ENCODE measurements at regions not wholly inside any gene's neighbourhood (a gene's known extent, or its start where the extent isn't known, plus 50 kb on each side); places are given as distances from the start of the nearest gene placed in this dataset.

DNA sequence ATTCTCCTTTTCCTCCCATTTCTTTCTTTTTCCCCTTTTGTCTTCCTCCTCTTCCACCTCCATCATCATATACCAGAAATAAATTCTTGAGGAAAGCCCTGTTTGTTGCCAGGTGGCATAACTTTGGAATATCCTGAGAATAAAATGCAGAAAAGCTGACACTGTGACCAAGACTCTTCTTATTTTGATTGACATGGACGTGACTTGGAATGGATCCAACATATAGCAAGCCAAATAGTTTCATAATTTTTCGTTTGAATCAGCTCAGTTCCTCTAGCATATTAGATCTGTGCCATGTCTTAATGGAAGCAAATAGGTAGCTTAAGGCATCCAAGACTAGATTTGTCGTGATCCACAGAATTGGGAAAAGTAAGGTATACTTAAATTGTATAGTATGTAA is 354.7 kb upstream of the FIGN start:
- DNase-seq (ENCODE audit: low spot score), result no peak

DNA sequence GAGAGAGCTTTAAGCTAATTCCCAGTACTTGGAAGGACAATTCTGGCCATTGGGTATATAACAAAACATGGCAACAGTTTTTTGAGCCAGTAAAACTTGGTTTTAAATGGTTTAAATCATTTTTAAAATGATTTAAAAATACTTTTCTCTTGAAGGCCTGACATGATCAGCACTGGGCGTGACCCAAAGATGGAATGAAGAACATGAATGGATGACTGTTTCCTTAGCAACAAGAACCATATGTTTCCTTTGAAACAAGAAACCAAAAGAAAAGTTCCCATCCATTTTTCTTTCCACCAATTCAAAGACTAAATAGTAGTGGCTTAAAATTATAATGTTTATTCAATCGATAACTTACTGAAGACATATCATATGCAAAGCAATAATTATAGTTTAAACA is 348.3 kb upstream of the FIGN start:
- DNase-seq (ENCODE audit: low spot score), result no peak

DNA sequence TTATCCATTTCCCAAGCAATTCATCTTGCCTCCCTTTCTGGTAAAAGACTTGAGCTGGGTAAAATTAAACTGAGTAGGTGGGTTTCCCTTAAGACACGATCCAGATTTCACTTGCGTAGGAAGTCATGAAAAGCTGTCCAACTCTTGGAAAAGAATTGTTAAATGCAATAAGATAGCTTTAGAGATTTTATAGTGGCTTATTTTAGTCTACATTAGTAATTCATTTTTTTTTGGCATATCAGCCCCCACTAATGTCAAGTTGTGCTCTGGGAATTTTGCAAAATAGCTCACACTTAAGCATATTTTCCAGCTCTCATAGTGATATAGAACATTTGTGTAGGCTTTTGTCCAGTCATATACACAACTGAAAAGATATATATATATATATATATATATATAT is 344.7 kb upstream of the FIGN start:
- no peak for DNase-seq (ENCODE audit: low spot score)

DNA sequence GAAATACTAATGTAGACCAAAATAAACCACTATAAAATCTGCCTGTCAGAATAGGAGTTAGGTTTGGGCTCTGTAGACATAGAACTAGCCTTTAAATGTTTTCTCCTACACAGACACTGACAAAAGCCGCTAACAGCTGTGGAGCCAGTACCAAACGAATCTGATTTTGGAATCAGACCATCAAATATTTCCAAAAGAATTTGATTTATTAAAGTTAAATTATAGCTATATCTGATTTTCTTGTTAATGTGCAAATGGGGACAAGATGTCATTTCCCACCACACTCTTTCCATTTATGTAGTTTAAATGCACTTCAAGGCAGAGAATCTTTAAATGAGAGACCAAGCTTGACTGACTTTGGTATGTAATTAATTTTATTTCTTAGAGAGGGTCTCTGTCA is 343.4 kb upstream of the FIGN start:
- no peak for DNase-seq (ENCODE audit: low spot score)

DNA sequence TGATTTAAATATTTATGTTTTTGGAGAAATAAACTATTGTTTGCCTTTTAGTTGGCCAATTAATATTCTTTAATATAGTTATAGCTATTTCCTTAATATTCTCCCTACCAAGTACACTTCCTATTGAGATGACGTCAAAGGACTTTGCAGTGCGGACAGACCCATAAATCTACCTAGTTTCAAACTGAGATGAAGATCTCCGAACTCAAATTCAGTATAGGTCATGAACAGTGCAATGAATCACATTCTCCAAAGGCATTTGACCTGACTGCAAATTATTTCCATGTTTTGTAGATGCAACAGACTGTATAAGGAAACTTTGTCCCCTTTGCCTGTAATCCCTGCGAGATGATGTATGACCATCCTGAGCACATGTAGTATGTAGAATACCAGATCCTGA is 342.6 kb upstream of the FIGN start:
- DNase-seq (ENCODE audit: low spot score), result no peak

DNA sequence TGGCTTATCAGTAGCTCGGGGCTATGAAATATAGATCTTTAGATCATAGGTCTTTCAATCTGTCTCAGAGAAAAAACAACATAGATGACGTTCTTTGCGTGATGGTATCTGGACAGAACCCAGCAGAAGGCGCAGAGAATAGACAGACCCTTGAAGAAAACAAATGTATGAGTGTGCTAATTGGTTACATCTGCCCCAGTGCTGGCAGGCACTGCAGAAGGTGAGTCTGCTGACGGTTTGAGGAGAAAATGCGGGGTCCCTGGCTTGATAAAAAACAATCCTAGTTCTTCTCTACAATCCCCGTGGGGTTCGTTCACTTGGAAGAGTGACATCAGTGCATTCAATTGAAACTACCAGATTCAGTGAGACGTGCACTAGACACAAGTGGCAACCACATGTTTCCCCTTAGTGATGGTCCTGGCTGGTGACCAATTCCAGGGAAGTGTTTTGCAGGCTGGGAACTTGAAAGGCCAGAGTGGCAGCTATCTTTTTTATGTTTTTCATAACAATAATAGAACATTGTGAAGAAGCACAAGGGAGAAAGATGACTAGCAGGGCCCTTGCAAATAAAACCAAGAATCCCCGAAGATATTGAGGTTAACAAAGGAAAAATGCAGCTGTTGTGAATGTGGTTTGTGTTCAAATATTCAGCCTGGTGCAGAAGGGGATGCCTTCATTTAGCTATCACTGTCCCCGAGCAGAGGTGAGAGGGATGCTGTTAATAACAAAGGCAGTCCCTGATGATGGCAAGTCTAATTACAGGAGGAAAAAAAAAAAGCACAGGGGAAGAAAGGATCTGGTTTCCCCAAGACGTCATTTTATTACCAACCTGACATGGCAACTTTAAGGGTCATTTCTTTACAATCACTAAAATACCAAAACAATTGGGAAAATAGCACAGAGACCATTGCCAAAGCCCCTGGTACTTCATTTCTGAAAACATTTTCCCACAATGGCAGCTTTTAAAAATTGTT is 337.6 kb upstream of the FIGN start:
- DNase-seq (ENCODE audit: low spot score), result no peak

DNA sequence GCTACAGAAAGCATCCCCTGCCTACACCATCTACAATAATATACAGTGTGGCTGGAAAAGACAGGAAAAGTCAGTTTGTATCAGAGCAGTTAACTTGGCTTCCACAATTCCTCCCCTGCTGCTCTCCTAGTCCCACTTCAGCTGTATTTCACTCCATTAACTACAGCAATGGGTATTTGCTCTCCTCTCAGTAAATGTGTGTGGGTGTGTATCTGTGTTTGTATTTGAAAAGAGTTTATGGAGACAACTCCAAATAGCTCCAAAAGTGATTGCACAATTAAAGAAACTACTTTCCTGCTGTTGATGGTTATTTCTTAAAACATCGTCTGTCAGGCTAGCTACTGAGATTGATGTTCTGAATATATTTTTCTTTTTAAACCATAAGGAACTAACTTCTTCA is 333.7 kb upstream of the FIGN start:
- no peak for DNase-seq (ENCODE audit: low spot score)

DNA sequence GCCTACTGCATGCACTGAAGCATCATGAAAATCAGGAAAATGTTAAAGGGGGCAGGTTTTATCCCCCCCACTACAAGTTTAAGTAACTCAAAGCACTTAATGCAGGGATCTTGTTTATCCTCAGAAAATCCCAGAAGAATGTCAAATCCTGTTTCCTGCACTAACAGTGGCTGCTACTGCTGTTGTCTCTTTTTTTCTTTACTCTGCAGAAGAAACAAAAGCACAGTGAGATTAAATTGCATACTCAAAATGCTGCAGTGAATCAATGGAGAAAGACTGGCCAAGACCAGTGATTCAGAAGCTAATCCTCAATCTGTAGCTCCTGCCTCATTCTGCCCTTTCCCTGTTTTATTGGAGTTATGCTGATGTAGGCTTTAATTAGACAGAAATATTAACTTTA is 332.3 kb upstream of the FIGN start:
- no peak for DNase-seq (ENCODE audit: low spot score)

DNA sequence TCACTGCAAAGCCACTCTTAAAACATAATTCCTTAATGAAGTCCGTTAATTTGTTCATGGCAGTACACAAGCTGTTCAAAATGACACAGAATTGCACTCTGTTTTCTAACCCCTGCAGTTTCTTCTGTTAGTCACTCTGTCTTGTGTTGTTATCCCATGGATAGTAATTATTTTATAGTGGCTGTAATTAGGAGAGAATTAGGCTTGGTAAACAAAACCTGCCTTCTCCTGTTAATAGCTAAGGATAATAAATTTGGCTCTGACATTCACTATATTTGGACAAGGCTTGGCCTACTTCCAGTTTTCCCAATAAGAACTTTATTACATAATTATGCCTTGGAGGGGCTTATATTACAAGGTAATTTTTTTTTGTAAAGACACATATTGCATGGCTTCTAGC is 330.3 kb upstream of the FIGN start:
- no peak for DNase-seq (ENCODE audit: low spot score)

DNA sequence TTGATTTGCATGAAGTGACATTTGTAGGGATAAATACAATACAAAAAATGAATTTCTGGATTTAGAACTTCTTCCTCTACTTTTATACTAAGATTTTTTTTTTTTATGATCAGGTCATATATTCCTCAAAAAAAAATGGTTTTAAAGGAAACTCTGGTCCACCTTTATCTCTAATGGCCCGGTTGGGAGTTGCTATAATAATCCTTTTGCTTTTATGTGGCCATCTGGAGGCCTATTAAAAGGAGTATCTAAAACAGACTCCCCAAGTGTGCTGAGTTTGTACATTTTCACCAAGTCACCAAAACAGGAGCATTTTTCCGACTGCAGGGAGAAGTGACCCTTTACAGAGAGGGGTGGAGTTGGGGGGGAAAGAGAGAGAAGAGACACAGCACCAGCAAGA is 329.2 kb upstream of the FIGN start:
- DNase-seq (ENCODE audit: low spot score), result no peak

DNA sequence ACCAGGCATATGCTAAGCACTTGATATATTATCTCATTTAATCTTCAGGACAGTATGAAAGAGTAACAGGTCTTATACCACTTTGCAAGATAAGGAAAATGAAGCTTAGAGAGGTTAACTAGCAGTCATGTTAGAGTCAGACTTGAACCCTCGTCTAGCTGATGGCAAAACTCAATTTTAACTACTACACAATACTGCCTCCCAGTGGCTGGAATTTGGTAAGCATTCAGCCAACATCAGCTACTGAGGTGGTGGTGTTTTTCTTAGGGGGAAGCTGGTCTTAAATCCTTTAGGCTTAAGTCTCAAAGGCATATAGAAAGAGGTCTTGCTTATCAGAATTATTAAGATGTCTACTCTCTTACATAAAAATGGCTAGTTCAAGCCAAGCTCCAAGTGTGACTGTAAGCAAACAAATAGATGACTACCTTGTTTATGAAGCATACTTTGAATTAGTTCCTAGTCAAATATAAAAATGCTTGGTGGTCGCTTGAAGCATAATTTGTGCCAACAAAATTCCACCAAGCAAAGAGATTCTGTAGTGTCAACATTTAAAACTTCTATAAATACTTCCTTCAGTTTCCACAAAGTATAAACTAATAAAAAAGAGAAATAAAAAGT is 325.4 kb upstream of the FIGN start:
- peak; percentile 53 for DNase-seq (ENCODE audit: low spot score)

DNA sequence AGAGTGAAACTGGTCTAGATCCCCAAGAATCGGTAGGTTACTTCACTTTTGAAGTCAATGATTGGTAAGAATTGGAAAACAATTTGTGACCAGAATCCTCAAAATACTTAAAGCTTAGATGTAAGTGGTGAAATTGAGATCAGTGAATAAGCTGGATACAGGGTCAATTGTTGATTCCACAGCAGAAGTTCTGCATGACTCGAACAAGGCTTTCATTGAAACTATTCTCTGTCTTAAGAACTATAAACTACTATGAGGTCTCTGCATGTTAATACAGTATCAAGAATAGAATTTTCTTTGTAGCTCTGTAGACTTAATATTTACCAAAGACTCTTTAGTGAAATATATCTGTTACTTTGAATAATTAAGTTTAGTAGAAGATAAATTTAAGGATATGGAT is 324.2 kb upstream of the FIGN start:
- peak; percentile 16 for DNase-seq (ENCODE audit: low spot score)

DNA sequence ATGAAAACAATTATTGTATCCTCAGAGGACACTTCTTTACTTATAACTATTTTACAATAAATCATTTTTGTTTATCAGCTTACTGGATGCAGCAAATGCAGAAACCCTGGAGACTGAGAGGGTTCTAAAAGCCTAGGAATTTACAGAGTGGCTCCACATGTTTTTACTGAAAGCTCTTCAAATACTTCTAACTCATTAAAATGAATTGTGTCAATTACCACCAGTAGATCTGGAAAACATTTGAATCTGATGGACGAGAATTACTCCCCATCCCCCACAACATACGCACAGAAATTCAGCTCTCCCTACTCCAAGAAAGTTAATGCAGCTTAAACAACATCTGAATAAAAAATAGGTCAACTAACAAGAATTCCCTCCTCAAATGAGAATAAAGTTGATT is 319.8 kb upstream of the FIGN start:
- no peak for DNase-seq (ENCODE audit: low spot score)

DNA sequence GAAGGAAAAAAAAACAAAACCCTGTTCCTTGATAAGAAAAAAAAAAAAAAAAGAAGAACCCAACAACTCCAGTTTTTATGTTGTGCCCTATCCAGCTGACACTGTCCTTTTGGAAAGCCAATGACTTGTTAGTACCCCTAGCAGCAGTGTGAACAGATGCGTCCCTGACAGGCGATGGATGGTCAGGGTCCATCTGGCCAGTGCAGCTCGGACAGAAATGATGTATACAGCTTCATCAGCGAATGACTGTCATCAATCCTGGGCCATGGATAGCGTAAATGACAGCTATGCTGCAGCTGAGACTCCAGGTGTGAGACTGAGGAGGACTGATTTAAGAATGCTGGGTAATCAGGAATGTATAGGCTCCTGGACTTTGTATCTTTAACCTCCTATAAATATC is 318.8 kb upstream of the FIGN start:
- no peak for DNase-seq (ENCODE audit: low spot score)

DNA sequence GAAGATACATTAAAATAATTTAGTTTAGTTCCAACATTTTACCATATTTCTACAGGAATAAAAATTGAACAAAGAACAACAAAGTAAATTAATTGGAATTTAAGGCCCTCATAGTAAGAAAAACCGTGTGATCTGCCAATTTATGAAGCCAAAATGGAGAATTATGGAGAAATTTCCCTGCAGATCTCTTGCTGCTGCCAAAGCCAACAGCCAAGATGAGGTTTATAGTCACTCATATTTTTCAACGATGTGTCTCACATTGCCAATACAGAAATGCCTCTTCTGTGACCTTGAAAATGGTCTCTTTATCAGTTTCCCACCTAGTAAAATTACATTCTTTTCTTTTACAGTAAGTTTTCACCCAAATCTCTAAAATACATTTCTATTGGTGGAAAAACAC is 317.2 kb upstream of the FIGN start:
- no peak for DNase-seq (ENCODE audit: low spot score)

DNA sequence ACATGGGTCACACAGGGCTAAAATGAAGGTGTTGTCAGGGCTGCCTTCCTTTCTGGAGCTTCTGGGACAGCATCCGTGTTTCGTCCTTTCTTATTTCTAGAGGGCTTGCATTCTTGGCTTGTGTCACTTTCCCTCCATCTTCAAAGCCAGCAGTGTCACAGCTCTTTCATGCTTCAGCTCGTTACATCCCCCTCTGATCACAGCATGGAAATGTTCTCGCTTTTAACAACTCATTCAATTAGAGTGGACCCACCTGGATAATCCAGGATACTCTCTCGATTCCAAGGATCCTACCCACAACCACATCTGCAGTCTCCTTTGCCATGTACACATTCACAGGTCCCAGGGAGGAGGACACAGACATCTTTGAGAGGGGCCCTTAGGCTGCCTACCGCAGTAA is 316.2 kb upstream of the FIGN start:
- no peak for DNase-seq (ENCODE audit: low spot score)

DNA sequence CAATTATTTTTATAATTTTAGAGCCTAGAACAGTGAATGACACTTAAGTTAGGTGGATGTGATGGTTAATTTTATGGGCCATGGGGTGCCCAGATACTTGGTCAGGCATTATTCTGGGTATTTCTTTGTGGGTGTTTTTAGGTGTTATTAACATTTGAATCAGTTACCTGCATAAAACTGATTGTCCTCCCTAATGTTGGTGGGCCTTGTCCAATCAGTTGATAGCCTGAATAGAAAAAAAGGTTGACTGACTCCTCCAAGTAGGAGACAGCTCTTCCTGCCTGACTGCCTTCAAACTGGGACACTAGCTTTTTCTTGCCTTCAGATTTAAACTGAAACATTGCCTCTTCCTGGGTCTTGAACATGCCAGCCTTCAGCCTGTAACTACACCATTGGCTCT is 312.9 kb upstream of the FIGN start:
- no peak for DNase-seq (ENCODE audit: low spot score)

DNA sequence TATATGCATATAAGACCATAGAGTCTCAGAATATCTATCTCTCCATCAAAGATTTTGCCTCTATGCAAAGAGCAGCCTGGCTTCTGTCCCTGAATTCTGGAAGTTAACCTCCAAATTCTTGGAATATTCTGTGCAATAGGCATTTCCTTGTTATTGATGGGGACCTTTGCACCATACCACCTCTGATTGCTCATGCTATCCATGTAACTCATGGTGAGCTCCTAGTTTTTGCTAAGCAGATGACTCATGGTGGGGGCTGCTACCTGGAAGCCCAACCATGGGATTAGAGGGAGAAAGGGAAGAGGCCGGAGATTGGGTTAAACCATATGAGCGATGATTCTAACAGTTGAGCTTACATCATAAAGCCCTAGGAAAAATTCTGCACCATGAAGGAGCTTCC is 310.2 kb upstream of the FIGN start:
- DNase-seq (ENCODE audit: low spot score), result no peak

DNA sequence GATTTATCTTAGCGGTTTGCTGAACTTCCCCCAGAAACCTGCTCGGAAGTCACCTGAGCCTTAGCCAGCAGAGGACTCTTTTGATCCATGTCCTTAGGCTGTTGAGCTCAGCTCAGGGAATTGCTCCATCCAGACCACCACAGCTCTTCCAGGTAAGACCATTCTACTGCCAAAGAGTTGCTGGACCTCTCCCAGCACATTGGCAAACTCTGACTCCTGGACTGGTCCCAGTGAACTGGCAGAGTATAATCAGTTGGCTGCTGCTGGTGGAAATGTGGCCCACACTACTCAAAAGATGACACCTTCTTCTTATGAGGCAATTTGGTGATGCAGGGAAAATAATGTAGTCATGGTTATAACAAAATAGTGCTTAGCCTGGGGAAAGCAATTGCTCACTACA is 308.8 kb upstream of the FIGN start:
- no peak for DNase-seq (ENCODE audit: low spot score)

DNA sequence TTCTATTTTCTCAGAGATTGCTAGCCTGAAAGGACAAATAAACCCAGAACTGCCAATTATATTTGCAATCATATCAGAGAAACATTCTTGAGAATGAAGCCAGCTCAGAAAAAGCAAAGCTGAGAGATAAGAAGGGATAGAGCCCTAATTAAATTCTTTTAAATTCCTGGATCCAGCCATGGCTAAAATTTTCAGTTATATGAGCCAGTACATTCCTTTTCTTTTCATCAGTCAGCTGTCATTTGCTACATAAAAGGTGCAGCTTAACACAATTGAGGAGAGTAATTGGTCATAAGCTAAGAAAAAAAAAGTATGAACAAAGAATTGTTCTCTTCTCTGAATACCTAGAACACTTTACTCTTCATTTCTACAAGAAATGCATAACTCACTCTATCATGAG is 303.5 kb upstream of the FIGN start:
- no peak for DNase-seq (ENCODE audit: low spot score)

DNA sequence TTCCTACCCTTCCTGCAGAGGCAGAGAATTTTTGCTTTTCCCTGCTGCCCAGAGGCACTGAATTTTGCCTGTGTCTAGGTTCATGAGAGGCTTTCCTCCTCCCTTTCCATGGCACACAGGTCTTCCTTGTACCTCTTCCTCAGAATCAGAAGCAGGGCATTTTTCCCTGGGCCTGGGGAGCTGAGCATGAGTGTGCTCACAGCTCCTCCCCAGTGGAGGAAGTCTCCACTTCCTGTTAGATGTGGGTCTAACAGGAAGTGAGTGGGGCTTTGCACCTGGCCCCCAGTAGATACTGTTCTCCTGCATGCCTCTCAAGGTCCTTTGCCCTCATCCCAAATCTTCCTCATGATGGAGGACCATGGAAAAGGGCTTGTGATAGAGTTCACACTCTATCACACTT is 297.2 kb upstream of the FIGN start:
- no peak for DNase-seq (ENCODE audit: low spot score)

DNA sequence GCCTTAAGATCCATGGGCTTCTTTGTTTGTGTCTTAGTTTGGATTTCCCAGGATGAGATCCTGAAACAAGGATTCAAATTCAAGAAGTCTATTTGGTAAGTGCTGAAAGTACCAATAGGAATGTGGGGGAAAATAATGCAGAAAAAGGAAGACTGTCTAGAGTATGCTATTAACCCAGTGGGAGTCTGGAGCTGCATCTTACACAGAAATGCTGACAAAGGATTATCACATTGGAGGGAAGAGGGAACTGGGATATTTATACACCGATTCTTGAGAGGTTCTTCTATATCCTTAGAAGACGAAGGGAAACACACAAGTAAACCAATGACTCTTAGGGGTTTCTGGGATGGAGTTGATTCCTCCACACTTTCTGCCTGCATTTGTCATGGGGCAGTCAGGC is 294.8 kb upstream of the FIGN start:
- DNase-seq (ENCODE audit: low spot score), result no peak

DNA sequence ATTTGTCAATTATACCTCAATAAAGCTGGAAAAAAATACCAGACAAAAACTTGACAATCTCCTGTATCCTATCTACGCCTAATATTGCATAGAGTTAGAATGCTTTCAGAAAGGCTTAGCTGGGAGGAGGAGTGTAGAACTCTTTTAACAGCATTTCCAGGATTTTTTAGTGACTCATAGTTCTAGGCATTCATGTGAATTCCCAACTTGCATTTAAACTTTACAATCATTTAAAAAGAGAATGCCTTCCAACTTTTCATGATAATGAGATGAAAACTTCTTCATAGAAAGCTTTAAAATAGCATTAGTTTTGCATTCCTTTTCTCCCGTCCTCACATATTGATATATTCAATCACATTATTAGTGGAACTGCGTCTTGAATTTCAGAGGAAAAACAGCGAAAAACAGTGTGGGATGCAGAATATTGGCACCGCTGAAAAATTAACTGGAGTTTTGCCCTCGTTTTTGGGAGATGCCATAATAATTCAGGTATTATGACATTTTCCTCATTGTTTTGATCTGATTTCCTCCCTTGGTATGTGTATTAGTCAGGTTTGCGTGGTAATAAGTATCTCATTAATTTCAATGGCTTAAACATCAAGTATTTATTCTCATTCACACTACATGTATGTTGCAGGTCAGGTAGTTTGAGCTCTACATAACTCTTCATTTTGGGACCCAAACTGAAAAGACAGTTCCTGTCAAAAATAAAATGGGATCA is 293.2 kb upstream of the FIGN start:
- DNase-seq (ENCODE audit: low spot score), result no peak

Data from globus pallidus (tissue), 1 donor.